ENCODE measurements at regions not wholly inside any gene's neighbourhood (a gene's known extent, or its start where the extent isn't known, plus 50 kb on each side); places are given as distances from the start of the nearest gene placed in this dataset.
"Not testable (repeated sequence)": the region's sequence is repeated elsewhere in the genome, so short reads cannot be mapped to it uniquely, and the experiment has no call there.

- intact Hi-C loops (cut with micrococcal nuclease): no loop called here
- H3K79me2 ChIP-seq (ENCODE audit: insufficient read depth, low read length): no peaks in the 10 kb centered on the region; the same call in 1 of the 2 replicates
- H3K9me2 ChIP-seq (ENCODE audit: insufficient read depth): no peaks in the 10 kb centered on the region
- no peak overlapping the region for H3K4me3 ChIP-seq (replicated peaks in 1 of 2; ENCODE audit: low read depth in 1 of 2, low read length in 2 of 2)
- peaks cover 0 to 18% of the 10 kb centered on the region in 2 experiments; a peak in 1 of 4 replicates for H3K36me3 ChIP-seq (ENCODE audit: control insufficient read depth in 1 of 2, insufficient read depth in 2 of 2, low read length in 2 of 2)
- ChIA-PET POLR2A (no interaction called here), CTCF (no interaction called here), RAD21 (ENCODE audit: low non-redundant PET in 1 of 2, low total read pairs in 2 of 2, uncharacterized antibody in 2 of 2, unreplicated experiment in 2 of 2) (no interaction called here)
- peak overlapping the region; percentile 33 for H3K9ac ChIP-seq (ENCODE audit: low read length)
- peak overlapping the region; percentile 16 for H3K4me2 ChIP-seq (ENCODE audit: low read length)
- no peaks in the 10 kb centered on the region for H4K20me1 ChIP-seq (ENCODE audit: insufficient read depth)
- no peaks in the 10 kb centered on the region for H3K27me3 ChIP-seq (ENCODE audit: insufficient read depth, low read length)
- H3K4me1 ChIP-seq (ENCODE audit: control insufficient read depth in 1 of 2, insufficient read depth in 2 of 2, low read length in 2 of 2): peaks cover 33 to 36% of the 10 kb centered on the region in 2 experiments; a peak in 3 of 4 replicates
- DNase-seq (ENCODE audit: low read depth, low spot score) (no peak), ATAC-seq (no peak)
- BruUV-seq (replicated peaks): no TSS peak
- H3K9me3 ChIP-seq (ENCODE audit: control insufficient read depth in 1 of 2, insufficient read depth in 1 of 2, low read depth in 1 of 2, low read length in 2 of 2): no peaks in the 10 kb centered on the region
- no peak overlapping the region for H2AFZ ChIP-seq (ENCODE audit: low read depth, low read length, poor library complexity, severe bottlenecking)
- H3K27ac ChIP-seq (ENCODE audit: low read depth, low read length): peak overlapping the region; percentile 46
- TF ChIP-seq, protein P1, sequence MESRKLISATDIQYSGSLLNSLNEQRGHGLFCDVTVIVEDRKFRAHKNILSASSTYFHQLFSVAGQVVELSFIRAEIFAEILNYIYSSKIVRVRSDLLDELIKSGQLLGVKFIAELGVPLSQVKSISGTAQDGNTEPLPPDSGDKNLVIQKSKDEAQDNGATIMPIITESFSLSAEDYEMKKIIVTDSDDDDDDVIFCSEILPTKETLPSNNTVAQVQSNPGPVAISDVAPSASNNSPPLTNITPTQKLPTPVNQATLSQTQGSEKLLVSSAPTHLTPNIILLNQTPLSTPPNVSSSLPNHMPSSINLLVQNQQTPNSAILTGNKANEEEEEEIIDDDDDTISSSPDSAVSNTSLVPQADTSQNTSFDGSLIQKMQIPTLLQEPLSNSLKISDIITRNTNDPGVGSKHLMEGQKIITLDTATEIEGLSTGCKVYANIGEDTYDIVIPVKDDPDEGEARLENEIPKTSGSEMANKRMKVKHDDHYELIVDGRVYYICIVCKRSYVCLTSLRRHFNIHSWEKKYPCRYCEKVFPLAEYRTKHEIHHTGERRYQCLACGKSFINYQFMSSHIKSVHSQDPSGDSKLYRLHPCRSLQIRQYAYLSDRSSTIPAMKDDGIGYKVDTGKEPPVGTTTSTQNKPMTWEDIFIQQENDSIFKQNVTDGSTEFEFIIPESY (IDR thresholded peaks at IDR 0.05; ENCODE audit: extremely low read depth, insufficient replicate concordance, low read length): no peak
- TF ChIP-seq ZFX (IDR thresholded peaks at IDR 0.05) (no peak), RAD21 (IDR thresholded peaks at IDR 0.05; ENCODE audit: low read depth) (no peak), CEBPB (IDR thresholded peaks at IDR 0.05; ENCODE audit: low read depth) (no peak), SP1 (IDR thresholded peaks at IDR 0.05; ENCODE audit: low read depth) (no peak), CBX3 (IDR thresholded peaks at IDR 0.05; ENCODE audit: low read depth) (no peak), ZNF274 (IDR thresholded peaks at IDR 0.05; ENCODE audit: low read depth, low read length) (no peak), FOSL1 (IDR thresholded peaks at IDR 0.05; ENCODE audit: low read depth) (no peak), EZH2 (IDR thresholded peaks at IDR 0.05) (no peak), TCF7L2 (IDR thresholded peaks at IDR 0.05; ENCODE audit: borderline replicate concordance, extremely low read depth, insufficient read depth, insufficient read length) (no peak), SIN3A (IDR thresholded peaks at IDR 0.05; ENCODE audit: low read depth) (no peak), POLR2A (IDR thresholded peaks at IDR 0.05; ENCODE audit: borderline replicate concordance, extremely low read depth, insufficient read depth, insufficient read length) (no peak), MAX (IDR thresholded peaks at IDR 0.05) (no peak), EZH2phosphoT487 (IDR thresholded peaks at IDR 0.05; ENCODE audit: borderline replicate concordance) (no peak), POLR2AphosphoS5 (IDR thresholded peaks at IDR 0.05; ENCODE audit: low read depth, low read length) (no peak), JUND (IDR thresholded peaks at IDR 0.05) (no peak), EGR1 (IDR thresholded peaks at IDR 0.05; ENCODE audit: low read depth) (no peak)
- TF ChIP-seq, protein P2, sequence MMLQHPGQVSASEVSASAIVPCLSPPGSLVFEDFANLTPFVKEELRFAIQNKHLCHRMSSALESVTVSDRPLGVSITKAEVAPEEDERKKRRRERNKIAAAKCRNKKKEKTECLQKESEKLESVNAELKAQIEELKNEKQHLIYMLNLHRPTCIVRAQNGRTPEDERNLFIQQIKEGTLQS (IDR thresholded peaks at IDR 0.05): no peak
These were observed 187.0 kb downstream of the FASLG start for GRCh38 chr1:172845865-172846264.

- ATAC-seq; H3K9ac ChIP-seq (ENCODE audit: low read length); H3K27ac ChIP-seq (ENCODE audit: low read depth, low read length); RAD21 ChIA-PET (ENCODE audit: low non-redundant PET in 1 of 2, low total read pairs in 2 of 2, uncharacterized antibody in 2 of 2, unreplicated experiment in 2 of 2); H3K4me2 ChIP-seq (ENCODE audit: low read length); H2AFZ ChIP-seq (ENCODE audit: low read depth, low read length, poor library complexity, severe bottlenecking); BruUV-seq (replicated peaks); DNase-seq (ENCODE audit: low read depth, low spot score); H3K27me3 ChIP-seq (ENCODE audit: insufficient read depth, low read length); POLR2A ChIA-PET; CTCF ChIA-PET; H4K20me1 ChIP-seq (ENCODE audit: insufficient read depth); intact Hi-C loops (cut with micrococcal nuclease); H3K9me2 ChIP-seq (ENCODE audit: insufficient read depth); H3K9me3 ChIP-seq (ENCODE audit: control insufficient read depth in 1 of 2, insufficient read depth in 1 of 2, low read depth in 1 of 2, low read length in 2 of 2); H3K4me3 ChIP-seq (replicated peaks in 1 of 2; ENCODE audit: low read depth in 1 of 2, low read length in 2 of 2); H3K79me2 ChIP-seq (ENCODE audit: insufficient read depth, low read length): not testable (repeated sequence)
- Histone ChIP-seq H3K4me1 (ENCODE audit: control insufficient read depth in 1 of 2, insufficient read depth in 2 of 2, low read length in 2 of 2) (peaks cover 36 to 41% of the 10 kb centered on the region in 2 experiments; a peak in 3 of 4 replicates), H3K36me3 (ENCODE audit: control insufficient read depth in 1 of 2, insufficient read depth in 2 of 2, low read length in 2 of 2) (peaks cover 0 to 14% of the 10 kb centered on the region in 2 experiments; a peak in 1 of 4 replicates)
These were observed 188.9 kb downstream of the FASLG start for GRCh38 chr1:172847814-172848213.
